ENCODE measurements at regions not wholly inside any gene's neighbourhood (a gene's known extent, or its start where the extent isn't known, plus 50 kb on each side); places are given as distances from the start of the nearest gene placed in this dataset.
"Not testable (repeated sequence)": the region's sequence is repeated elsewhere in the genome, so short reads cannot be mapped to it uniquely, and the experiment has no call there.

DNA sequence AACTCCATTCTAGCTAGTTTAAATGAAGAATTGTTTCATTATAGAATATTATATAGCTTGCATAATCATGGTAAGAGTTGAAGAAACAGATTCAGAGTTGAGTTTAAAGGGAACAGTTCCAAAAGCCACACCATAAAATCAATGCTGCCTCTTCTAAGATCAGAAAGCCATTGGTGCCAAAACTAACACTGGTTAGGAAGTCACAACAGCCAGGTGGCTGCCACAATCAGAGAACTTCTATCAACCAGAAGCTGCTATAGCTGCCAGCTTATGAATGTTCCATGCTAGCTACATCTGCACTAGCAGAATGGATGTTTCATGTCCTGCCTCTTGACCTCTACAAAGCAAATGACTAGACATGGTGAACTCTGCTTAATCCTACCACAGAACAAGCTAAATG is 583.1 kb upstream of the LRRN3 start:
- TF ChIP-seq, protein P1, sequence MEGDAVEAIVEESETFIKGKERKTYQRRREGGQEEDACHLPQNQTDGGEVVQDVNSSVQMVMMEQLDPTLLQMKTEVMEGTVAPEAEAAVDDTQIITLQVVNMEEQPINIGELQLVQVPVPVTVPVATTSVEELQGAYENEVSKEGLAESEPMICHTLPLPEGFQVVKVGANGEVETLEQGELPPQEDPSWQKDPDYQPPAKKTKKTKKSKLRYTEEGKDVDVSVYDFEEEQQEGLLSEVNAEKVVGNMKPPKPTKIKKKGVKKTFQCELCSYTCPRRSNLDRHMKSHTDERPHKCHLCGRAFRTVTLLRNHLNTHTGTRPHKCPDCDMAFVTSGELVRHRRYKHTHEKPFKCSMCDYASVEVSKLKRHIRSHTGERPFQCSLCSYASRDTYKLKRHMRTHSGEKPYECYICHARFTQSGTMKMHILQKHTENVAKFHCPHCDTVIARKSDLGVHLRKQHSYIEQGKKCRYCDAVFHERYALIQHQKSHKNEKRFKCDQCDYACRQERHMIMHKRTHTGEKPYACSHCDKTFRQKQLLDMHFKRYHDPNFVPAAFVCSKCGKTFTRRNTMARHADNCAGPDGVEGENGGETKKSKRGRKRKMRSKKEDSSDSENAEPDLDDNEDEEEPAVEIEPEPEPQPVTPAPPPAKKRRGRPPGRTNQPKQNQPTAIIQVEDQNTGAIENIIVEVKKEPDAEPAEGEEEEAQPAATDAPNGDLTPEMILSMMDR (IDR thresholded peaks at IDR 0.05), result no peak
- Histone ChIP-seq H3K27ac (no peak overlapping the region), H3K36me3 (ENCODE audit: control insufficient read depth, insufficient read depth, low read length) (no peaks in the 10 kb centered on the region), H2AFZ (no peak overlapping the region), H3K9me3 (ENCODE audit: control insufficient read depth, low read length) (no peaks in the 10 kb centered on the region), H3K4me3 (ENCODE audit: low read depth, low read length) (no peak overlapping the region), H3K4me2 (ENCODE audit: low read length) (no peak overlapping the region), H3K79me2 (no peaks in the 10 kb centered on the region), H3K27me3 (ENCODE audit: control insufficient read depth, insufficient read depth, low read length) (no peaks in the 10 kb centered on the region), H3K4me1 (no peaks in the 10 kb centered on the region), H3K9ac (no peak overlapping the region)

GRCh38 chr7:110514975-110515551 is 575.9 kb upstream of the LRRN3 start:
- H3K79me2 ChIP-seq; H3K27me3 ChIP-seq (ENCODE audit: control insufficient read depth, insufficient read depth, low read length); H3K9ac ChIP-seq; H2AFZ ChIP-seq; H3K4me3 ChIP-seq (ENCODE audit: low read depth, low read length); H3K4me2 ChIP-seq (ENCODE audit: low read length); H3K9me3 ChIP-seq (ENCODE audit: control insufficient read depth, low read length); H3K27ac ChIP-seq; H3K36me3 ChIP-seq (ENCODE audit: control insufficient read depth, insufficient read depth, low read length); H3K4me1 ChIP-seq: not testable (repeated sequence)

DNA sequence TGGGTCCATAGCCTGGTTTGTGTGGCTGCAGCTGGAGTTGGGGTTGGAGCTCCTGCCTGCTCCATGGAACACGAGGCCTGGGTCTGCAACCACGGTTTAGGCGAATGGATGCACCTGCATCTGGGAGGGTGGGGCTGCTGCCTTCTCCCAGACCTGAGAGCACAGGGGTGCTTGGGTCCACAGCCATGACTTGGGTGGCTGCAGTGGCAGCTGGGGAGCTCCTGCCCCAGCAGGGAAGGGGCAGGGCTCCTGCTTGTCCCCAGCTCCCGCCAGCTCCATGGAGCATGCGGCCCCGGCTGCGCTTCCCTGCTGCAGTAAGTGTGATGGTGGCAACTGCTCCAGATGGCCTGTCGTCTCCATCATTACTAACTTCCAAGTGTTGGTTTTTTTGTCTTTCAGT is 571.1 kb upstream of the LRRN3 start:
- Histone ChIP-seq H3K27me3 (ENCODE audit: control insufficient read depth, insufficient read depth, low read length) (no peaks in the 10 kb centered on the region), H3K4me1 (no peaks in the 10 kb centered on the region), H3K9me3 (ENCODE audit: control insufficient read depth, low read length) (no peaks in the 10 kb centered on the region), H3K4me2 (ENCODE audit: low read length) (no peak overlapping the region), H3K27ac (no peak overlapping the region), H3K9ac (no peak overlapping the region), H3K36me3 (ENCODE audit: control insufficient read depth, insufficient read depth, low read length) (no peaks in the 10 kb centered on the region), H3K4me3 (ENCODE audit: low read depth, low read length) (no peak overlapping the region), H3K79me2 (no peaks in the 10 kb centered on the region), H2AFZ (no peak overlapping the region)
- TF ChIP-seq, protein P1 (IDR thresholded peaks at IDR 0.05), result no peak

DNA sequence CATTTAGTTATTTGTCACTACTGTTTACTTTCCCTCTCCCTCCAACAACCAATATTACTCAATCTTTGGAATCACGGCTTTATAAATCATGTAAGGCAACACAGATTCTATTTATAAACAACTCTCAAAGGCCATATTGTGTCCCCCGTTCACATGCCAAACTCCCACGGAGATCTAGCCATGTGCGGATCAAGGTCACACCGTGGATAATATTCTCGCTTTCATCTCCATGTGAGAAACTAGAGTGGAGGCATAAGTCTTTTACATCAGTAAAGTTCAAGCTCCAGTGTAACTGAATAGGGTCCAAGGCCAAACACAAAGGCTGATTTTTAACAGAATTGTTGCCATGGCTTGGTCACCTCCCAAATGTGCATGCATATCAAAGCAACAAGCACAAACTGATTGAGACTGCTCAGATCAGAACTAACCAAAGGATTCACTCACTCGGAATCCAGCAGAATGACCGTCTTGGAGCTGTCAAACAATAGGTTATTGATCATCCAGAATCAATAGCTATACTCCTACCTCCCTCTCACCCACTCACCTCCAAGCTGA is 569.5 kb upstream of the LRRN3 start:
- H2AFZ ChIP-seq, result no peak overlapping the region
- no peak overlapping the region for H3K9ac ChIP-seq
- H3K4me1 ChIP-seq, result no peaks in the 10 kb centered on the region
- H3K9me3 ChIP-seq (ENCODE audit: control insufficient read depth, low read length), result no peaks in the 10 kb centered on the region
- no peaks in the 10 kb centered on the region for H3K36me3 ChIP-seq (ENCODE audit: control insufficient read depth, insufficient read depth, low read length)
- no peaks in the 10 kb centered on the region for H3K27me3 ChIP-seq (ENCODE audit: control insufficient read depth, insufficient read depth, low read length)
- no peak overlapping the region for H3K4me2 ChIP-seq (ENCODE audit: low read length)
- no peak overlapping the region for H3K4me3 ChIP-seq (ENCODE audit: low read depth, low read length)
- no peak overlapping the region for H3K27ac ChIP-seq
- TF ChIP-seq, protein P1 (IDR thresholded peaks at IDR 0.05), result no peak
- no peaks in the 10 kb centered on the region for H3K79me2 ChIP-seq

DNA sequence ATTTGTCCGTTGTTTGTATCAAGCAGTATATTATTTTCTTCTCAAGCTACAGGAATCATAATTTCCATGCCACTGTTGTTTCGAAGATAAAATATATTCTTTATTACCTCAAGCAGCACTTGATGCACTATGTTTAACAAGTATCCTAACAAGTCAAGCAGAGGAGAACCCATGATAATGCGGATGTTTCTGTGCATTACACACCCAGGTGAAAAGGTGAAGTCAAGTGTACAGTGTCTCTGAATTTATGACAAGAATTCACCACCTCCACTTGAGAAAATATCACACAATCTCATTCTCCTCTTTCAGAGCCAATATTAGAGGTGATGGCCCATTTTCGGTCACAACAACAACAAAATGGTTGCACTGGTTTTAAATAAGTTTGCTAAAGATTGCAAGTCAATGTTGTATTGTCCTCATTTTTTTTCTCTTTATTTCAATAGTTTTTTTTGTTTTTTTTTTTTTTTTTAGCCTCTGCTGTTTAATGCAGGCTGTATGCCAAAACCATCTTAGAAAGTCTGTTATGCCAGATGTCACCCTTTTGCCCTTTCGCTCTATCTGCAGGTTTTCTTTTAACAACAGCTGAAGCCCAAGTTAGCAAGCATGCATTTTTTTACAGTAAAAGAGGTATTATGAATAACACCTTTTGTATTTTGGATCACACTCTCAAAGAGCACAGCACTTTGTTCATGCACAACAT is 568.7 kb upstream of the LRRN3 start:
- no peak overlapping the region for H3K27ac ChIP-seq
- no peak overlapping the region for H3K4me3 ChIP-seq (ENCODE audit: low read depth, low read length)
- H3K4me2 ChIP-seq (ENCODE audit: low read length), result no peak overlapping the region
- no peaks in the 10 kb centered on the region for H3K27me3 ChIP-seq (ENCODE audit: control insufficient read depth, insufficient read depth, low read length)
- no peaks in the 10 kb centered on the region for H3K9me3 ChIP-seq (ENCODE audit: control insufficient read depth, low read length)
- no peaks in the 10 kb centered on the region for H3K79me2 ChIP-seq
- H3K36me3 ChIP-seq (ENCODE audit: control insufficient read depth, insufficient read depth, low read length), result no peaks in the 10 kb centered on the region
- no peak overlapping the region for H3K9ac ChIP-seq
- H2AFZ ChIP-seq, result no peak overlapping the region
- H3K4me1 ChIP-seq, result no peaks in the 10 kb centered on the region
- TF ChIP-seq, protein P1 (IDR thresholded peaks at IDR 0.05), result no peak
